GM19351 (cell line): ENCODE measurements at regions not wholly inside any gene's neighbourhood (a gene's known extent, or its start where the extent isn't known, plus 50 kb on each side); places are given as distances from the start of the nearest gene placed in this dataset.

Source experiments
- ATAC-seq: cut with Tn5 transposase; IDR thresholded peaks from one replicate; pipeline ENCODE4 v1.9.1; 2021; ENCODE audit warnings: mild to moderate bottlenecking, moderate library complexity; ENCODE audit not compliant: unreplicated experiment

- no peak for ATAC-seq
These were observed 171.1 kb downstream of the CRYBB2 start for GRCh38 chr22:25390297-25391240.

- no peak for ATAC-seq
These were observed 171.9 kb upstream of the GRK3 start for GRCh38 chr22:25392584-25392983.

GRCh38 chr22:25393121-25393805, 171.2 kb upstream of the GRK3 start:
- no peak for ATAC-seq

- ATAC-seq, result no peak
These were observed 169.0 kb upstream of the GRK3 start for GRCh38 chr22:25395468-25395867.

- no peak for ATAC-seq
These were observed 168.6 kb upstream of the GRK3 start for GRCh38 chr22:25395915-25396314.

GRCh38 chr22:25396615-25397200, 167.8 kb upstream of the GRK3 start:
- no peak for ATAC-seq

- no peak for ATAC-seq
These were observed 166.9 kb upstream of the GRK3 start for GRCh38 chr22:25397616-25398015.

GRCh38 chr22:25398591-25399062, 165.8 kb upstream of the GRK3 start:
- peak; percentile 84 for ATAC-seq

- no peak for ATAC-seq
These were observed 164.8 kb upstream of the GRK3 start for GRCh38 chr22:25399649-25400151.

- no peak for ATAC-seq
These were observed 162.3 kb upstream of the GRK3 start for GRCh38 chr22:25402160-25402500.

- ATAC-seq, result no peak
These were observed 161.8 kb upstream of the GRK3 start for GRCh38 chr22:25402501-25403283.

GRCh38 chr22:25403284-25403810, 161.1 kb upstream of the GRK3 start:
- ATAC-seq, result no peak

GRCh38 chr22:25403811-25404471, 160.5 kb upstream of the GRK3 start:
- peak; percentile 38 for ATAC-seq

- ATAC-seq, result no peak
These were observed 159.9 kb upstream of the GRK3 start for GRCh38 chr22:25404556-25404927.

GRCh38 chr22:25404928-25405816, 159.3 kb upstream of the GRK3 start:
- ATAC-seq, result peak; percentile 50

GRCh38 chr22:25405841-25406509, 158.5 kb upstream of the GRK3 start:
- no peak for ATAC-seq

- ATAC-seq, result no peak
These were observed 157.8 kb upstream of the GRK3 start for GRCh38 chr22:25406510-25407210.
